ENCODE measurements at regions not wholly inside any gene's neighbourhood (a gene's known extent, or its start where the extent isn't known, plus 50 kb on each side); places are given as distances from the start of the nearest gene placed in this dataset.

DNA sequence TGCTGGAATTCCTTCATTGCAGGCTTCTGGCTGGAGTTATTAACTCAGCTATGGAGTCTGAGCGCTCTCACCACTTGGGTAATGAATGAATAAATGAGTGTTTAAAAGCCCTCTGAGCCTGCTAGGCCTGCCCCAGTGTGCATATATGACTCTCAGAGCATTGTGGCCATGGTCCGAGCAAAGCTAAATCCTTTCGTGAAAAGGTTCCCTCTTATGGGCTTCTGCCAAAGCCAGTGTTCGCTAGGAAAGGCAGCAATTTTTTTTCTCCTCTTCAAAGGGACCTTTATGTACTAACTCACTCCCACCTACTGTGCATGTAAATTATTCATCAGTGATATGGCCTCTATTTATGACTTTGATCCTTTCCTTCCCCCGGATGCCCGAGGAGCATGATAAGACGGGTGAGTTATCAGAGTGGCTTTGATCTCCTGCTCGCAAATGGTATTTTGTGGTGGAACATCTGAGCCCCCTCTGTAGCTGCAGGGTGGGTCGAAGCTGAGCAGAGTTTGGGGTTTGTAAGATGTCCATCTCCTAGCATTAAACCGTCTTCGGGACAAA is 88.6 kb downstream of the LINC00237 start (continued):
- TF ChIP-seq, protein P1, sequence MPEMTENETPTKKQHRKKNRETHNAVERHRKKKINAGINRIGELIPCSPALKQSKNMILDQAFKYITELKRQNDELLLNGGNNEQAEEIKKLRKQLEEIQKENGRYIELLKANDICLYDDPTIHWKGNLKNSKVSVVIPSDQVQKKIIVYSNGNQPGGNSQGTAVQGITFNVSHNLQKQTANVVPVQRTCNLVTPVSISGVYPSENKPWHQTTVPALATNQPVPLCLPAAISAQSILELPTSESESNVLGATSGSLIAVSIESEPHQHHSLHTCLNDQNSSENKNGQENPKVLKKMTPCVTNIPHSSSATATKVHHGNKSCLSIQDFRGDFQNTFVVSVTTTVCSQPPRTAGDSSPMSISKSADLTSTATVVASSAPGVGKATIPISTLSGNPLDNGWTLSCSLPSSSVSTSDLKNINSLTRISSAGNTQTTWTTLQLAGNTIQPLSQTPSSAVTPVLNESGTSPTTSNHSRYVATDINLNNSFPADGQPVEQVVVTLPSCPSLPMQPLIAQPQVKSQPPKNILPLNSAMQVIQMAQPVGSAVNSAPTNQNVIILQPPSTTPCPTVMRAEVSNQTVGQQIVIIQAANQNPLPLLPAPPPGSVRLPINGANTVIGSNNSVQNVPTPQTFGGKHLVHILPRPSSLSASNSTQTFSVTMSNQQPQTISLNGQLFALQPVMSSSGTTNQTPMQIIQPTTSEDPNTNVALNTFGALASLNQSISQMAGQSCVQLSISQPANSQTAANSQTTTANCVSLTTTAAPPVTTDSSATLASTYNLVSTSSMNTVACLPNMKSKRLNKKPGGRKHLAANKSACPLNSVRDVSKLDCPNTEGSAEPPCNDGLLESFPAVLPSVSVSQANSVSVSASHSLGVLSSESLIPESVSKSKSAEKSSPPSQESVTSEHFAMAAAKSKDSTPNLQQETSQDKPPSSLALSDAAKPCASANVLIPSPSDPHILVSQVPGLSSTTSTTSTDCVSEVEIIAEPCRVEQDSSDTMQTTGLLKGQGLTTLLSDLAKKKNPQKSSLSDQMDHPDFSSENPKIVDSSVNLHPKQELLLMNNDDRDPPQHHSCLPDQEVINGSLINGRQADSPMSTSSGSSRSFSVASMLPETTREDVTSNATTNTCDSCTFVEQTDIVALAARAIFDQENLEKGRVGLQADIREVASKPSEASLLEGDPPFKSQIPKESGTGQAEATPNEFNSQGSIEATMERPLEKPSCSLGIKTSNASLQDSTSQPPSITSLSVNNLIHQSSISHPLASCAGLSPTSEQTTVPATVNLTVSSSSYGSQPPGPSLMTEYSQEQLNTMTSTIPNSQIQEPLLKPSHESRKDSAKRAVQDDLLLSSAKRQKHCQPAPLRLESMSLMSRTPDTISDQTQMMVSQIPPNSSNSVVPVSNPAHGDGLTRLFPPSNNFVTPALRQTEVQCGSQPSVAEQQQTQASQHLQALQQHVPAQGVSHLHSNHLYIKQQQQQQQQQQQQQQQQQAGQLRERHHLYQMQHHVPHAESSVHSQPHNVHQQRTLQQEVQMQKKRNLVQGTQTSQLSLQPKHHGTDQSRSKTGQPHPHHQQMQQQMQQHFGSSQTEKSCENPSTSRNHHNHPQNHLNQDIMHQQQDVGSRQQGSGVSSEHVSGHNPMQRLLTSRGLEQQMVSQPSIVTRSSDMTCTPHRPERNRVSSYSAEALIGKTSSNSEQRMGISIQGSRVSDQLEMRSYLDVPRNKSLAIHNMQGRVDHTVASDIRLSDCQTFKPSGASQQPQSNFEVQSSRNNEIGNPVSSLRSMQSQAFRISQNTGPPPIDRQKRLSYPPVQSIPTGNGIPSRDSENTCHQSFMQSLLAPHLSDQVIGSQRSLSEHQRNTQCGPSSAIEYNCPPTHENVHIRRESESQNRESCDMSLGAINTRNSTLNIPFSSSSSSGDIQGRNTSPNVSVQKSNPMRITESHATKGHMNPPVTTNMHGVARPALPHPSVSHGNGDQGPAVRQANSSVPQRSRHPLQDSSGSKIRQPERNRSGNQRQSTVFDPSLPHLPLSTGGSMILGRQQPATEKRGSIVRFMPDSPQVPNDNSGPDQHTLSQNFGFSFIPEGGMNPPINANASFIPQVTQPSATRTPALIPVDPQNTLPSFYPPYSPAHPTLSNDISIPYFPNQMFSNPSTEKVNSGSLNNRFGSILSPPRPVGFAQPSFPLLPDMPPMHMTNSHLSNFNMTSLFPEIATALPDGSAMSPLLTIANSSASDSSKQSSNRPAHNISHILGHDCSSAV (CRISPR knock-in tag; IDR thresholded peaks at IDR 0.05; ENCODE audit: borderline replicate concordance) = no peak
- peak; percentile 96 for TF ChIP-seq ZBTB7B (CRISPR knock-in tag; IDR thresholded peaks at IDR 0.05)
- no peak for TF ChIP-seq SETDB1 (CRISPR knock-in tag; IDR thresholded peaks at IDR 0.05; ENCODE audit: borderline replicate concordance)
- no peak for TF ChIP-seq NONO (IDR thresholded peaks at IDR 0.05)
- TF ChIP-seq NONO (CRISPR knock-in tag; conservative IDR thresholded peaks at IDR 0.05) = no peak
- peak; percentile 86 for TF ChIP-seq ZNF792 (CRISPR knock-in tag; IDR thresholded peaks at IDR 0.05)
- TF ChIP-seq CEBPG (CRISPR knock-in tag; IDR thresholded peaks at IDR 0.05) = peak; percentile 61; the same call in 1 of the 2 replicates
- peak; percentile 63; the same call in 1 of the 2 replicates for TF ChIP-seq TFE3 (CRISPR knock-in tag; IDR thresholded peaks at IDR 0.05)
- TF ChIP-seq ZNF564 (CRISPR knock-in tag; IDR thresholded peaks at IDR 0.05) = no peak
- TF ChIP-seq ZNF788 (CRISPR knock-in tag; IDR thresholded peaks at IDR 0.05; ENCODE audit: borderline replicate concordance) = peak; percentile 63; the same call in 1 of the 2 replicates
- TF ChIP-seq ZNF333 (CRISPR knock-in tag; IDR thresholded peaks at IDR 0.05; ENCODE audit: borderline replicate concordance) = no peak
- peak; percentile 80; the same call in 1 of the 2 replicates for TF ChIP-seq FOXA3 (CRISPR knock-in tag; IDR thresholded peaks at IDR 0.05)
- TF ChIP-seq ZNF720 (CRISPR knock-in tag; IDR thresholded peaks at IDR 0.05) = peak; percentile 17; the same call in 1 of the 2 replicates
- TF ChIP-seq HNF4A (CRISPR knock-in tag; IDR thresholded peaks at IDR 0.05) = peak; percentile 63
- TF ChIP-seq MEF2D (CRISPR knock-in tag; IDR thresholded peaks at IDR 0.05) = no peak
- TF ChIP-seq ZBTB34 (CRISPR knock-in tag; IDR thresholded peaks at IDR 0.05) = no peak
- TF ChIP-seq NFIC (IDR thresholded peaks at IDR 0.05; ENCODE audit: low read length) = peak; percentile 53; the same call in 1 of the 2 replicates
